Chondrocyte (in vitro differentiated cells): ENCODE measurements at regions not wholly inside any gene's neighbourhood (a gene's known extent, or its start where the extent isn't known, plus 50 kb on each side); places are given as distances from the start of the nearest gene placed in this dataset.

Source experiments
- DNase-seq: peaks from one replicate; pipeline ENCODE4 v3.0.0; 2021; ENCODE audit warnings: mixed read lengths, low spot score
- H3K27ac Mint-ChIP-seq: one replicate; pipeline ENCODE4 v1.8.0; 2021; ENCODE audit warnings: mild to moderate bottlenecking, moderate library complexity, mixed read lengths; ENCODE audit not compliant: unreplicated experiment
- H3K27me3 Mint-ChIP-seq: 2 replicates; pipeline ENCODE4 v1.8.0; 2021; ENCODE audit warnings: low read depth, mixed read lengths
- H3K36me3 Mint-ChIP-seq: 2 replicates; pipeline ENCODE4 v1.8.0; 2021; ENCODE audit warnings: low read depth, mixed read lengths
- H3K4me1 Mint-ChIP-seq: 2 replicates; pipeline ENCODE4 v1.8.0; 2021; ENCODE audit warnings: low read depth, mild to moderate bottlenecking, mixed read lengths
- H3K4me3 Mint-ChIP-seq: one replicate; pipeline ENCODE4 v1.8.0; 2021; ENCODE audit warnings: mild to moderate bottlenecking, moderate library complexity, mixed read lengths; ENCODE audit not compliant: unreplicated experiment
- H3K9me3 Mint-ChIP-seq: 2 replicates; pipeline ENCODE4 v1.8.0; 2021; ENCODE audit warnings: low read depth, mixed read lengths
- TF ChIP-seq, protein P1 (sequence below): fragments of 200-600 bp; sonication (generic); IDR thresholded peaks from 2 replicates; pipeline ENCODE4 v1.5.0; 2021; ENCODE audit warnings: antibody characterized with exemption, mild to moderate bottlenecking, moderate library complexity

DNA sequence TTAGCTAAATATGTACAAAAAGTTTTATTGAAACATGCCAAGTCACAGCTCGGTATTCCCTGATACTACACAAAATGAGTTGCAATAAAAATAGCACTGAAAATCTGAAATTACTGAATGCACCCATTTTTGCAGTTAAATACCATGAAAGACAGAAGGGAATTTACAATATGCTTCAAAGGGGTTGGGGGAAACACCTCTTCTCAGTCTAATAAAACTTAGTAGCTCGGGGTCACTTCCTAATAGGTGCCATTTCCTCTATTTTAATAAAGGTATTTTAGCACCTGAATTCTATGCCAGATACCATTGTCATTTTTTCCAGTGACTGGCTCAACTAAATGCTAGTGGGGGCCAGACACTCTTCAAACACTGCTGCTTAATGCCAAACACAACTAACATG lies 204.1 kb upstream of the MEF2C start:
- no peak overlapping the region for H3K4me3 Mint-ChIP-seq
- no peak overlapping the region for H3K27ac Mint-ChIP-seq
- DNase-seq: no peak
- peaks cover 6% of the 10 kb centered on the region for H3K4me1 Mint-ChIP-seq
- H3K36me3 Mint-ChIP-seq: no peaks in the 10 kb centered on the region
- no peaks in the 10 kb centered on the region for H3K27me3 Mint-ChIP-seq
- TF ChIP-seq, protein P1, sequence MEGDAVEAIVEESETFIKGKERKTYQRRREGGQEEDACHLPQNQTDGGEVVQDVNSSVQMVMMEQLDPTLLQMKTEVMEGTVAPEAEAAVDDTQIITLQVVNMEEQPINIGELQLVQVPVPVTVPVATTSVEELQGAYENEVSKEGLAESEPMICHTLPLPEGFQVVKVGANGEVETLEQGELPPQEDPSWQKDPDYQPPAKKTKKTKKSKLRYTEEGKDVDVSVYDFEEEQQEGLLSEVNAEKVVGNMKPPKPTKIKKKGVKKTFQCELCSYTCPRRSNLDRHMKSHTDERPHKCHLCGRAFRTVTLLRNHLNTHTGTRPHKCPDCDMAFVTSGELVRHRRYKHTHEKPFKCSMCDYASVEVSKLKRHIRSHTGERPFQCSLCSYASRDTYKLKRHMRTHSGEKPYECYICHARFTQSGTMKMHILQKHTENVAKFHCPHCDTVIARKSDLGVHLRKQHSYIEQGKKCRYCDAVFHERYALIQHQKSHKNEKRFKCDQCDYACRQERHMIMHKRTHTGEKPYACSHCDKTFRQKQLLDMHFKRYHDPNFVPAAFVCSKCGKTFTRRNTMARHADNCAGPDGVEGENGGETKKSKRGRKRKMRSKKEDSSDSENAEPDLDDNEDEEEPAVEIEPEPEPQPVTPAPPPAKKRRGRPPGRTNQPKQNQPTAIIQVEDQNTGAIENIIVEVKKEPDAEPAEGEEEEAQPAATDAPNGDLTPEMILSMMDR: no peak
- no peaks in the 10 kb centered on the region for H3K9me3 Mint-ChIP-seq

DNA sequence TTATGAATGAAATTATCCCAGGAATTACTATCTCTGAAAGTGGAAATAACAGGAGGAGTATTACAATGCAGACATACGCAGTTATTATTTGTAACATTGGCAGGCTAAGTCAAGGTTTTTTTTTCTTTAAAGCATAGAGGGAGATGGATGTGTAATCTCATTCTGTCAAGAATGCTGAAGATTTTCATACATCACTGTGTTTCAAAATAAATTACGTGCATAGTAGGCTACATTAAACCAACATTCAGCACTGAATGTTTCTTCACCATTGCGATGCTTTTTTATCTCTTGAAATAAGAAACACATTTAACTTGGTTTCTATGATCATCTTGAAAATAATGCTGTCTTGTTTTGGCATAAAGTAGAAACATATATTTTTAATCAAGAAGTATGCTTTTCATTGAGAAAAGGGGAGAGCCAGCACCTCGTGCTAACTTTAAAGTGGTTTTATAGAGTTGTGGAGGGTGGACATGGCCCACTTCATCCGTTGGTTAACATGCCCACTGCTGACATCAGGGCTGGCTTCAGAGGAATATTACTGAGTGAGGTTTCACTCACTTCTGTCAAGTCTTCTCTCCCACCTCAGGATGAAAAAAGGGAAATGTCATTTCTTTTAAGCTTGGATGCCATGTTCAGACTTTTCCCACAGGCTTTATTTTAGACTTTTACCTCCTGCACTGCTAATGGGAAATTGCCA lies 203.6 kb upstream of the MEF2C start:
- H3K36me3 Mint-ChIP-seq: no peaks in the 10 kb centered on the region
- H3K27me3 Mint-ChIP-seq: no peaks in the 10 kb centered on the region
- no peak overlapping the region for H3K27ac Mint-ChIP-seq
- no peaks in the 10 kb centered on the region for H3K9me3 Mint-ChIP-seq
- TF ChIP-seq, protein P1: no peak
- H3K4me1 Mint-ChIP-seq: peaks cover 6% of the 10 kb centered on the region
- no peak overlapping the region for H3K4me3 Mint-ChIP-seq
- DNase-seq: no peak

- Mint-ChIP-seq H3K4me1 (peaks cover 6% of the 10 kb centered on the region), H3K27ac (no peak overlapping the region), H3K9me3 (no peaks in the 10 kb centered on the region), H3K36me3 (no peaks in the 10 kb centered on the region), H3K4me3 (no peak overlapping the region), H3K27me3 (no peaks in the 10 kb centered on the region)
- no peak for DNase-seq
- TF ChIP-seq, protein P1: no peak
Measured at GRCh38 chr5:89083791-89084190, 200.8 kb upstream of the MEF2C start.

DNA sequence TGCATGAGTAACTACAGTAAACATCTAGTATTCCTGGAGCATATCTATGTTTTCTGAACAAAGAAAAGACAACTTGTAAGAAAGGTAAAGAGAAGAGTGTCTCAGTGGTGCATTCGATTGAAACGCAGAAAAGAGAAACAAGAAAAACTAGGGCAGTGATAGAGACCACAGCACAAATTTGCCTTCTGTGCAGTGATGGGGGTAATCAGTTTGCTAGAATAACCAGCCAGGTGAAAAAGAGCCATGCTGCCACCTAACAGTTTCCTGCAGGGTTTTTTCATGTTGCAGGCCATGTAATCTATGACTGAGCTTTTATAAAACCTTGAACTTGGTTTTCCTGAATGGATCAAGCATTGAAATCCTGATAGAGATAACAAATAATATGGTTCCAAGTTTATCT lies 198.4 kb upstream of the MEF2C start:
- TF ChIP-seq, protein P1: no peak
- no peak for DNase-seq
- Mint-ChIP-seq H3K4me1 (peaks cover 6% of the 10 kb centered on the region), H3K36me3 (no peaks in the 10 kb centered on the region), H3K4me3 (no peak overlapping the region), H3K27ac (no peak overlapping the region), H3K9me3 (no peaks in the 10 kb centered on the region), H3K27me3 (no peaks in the 10 kb centered on the region)

DNA sequence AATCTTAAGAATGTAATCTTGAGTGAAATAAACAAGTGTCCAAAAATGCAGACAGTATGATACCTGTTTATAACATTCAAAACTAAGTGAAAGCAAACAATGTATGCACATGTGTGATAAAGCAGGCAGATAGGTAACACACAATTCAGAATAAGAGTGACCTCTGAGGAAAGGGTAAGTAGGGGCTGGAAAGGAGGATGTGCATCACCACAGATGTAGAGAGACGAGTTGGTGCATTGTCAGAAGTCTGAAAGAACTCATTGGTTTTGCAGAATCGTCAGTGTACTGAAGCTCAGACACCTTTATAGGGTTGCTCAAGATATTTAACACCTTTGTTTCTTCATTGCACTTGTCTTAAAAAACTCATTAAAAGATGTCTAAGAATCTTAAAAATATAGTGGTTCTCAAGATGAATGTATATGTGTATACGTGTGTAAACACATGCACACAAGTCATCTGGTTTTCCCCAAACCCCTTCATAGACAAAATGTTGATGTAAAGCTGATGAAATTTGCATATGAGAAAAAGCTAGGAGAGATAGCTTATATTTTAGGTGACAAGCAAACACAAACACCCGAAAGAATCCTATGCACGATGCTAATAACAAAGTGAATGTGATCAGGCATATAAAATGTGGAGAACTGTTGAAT lies 197.6 kb upstream of the MEF2C start:
- Mint-ChIP-seq H3K4me1 (peaks cover 6% of the 10 kb centered on the region), H3K4me3 (no peak overlapping the region)

More for the DNA sequence above, 197.6 kb upstream of the MEF2C start:
- no peaks in the 10 kb centered on the region for H3K36me3 Mint-ChIP-seq
- H3K9me3 Mint-ChIP-seq: no peaks in the 10 kb centered on the region
- TF ChIP-seq, protein P1: no peak
- no peaks in the 10 kb centered on the region for H3K27me3 Mint-ChIP-seq
- no peak overlapping the region for H3K27ac Mint-ChIP-seq
- DNase-seq: no peak
